ENCODE measurements at regions not wholly inside any gene's neighbourhood (a gene's known extent, or its start where the extent isn't known, plus 50 kb on each side); places are given as distances from the start of the nearest gene placed in this dataset.

- no peak for TF ChIP-seq EZH2 (IDR thresholded peaks at IDR 0.05)
- TF ChIP-seq CTCF (IDR thresholded peaks at IDR 0.05), result no peak
These were observed 263.7 kb upstream of the PCDH9 start for GRCh38 chr13:67493835-67494234.

Measured in neural progenitor cell (in vitro differentiated cells).